Astrocyte (in vitro differentiated cells and primary cell): ENCODE measurements at regions not wholly inside any gene's neighbourhood (a gene's known extent, or its start where the extent isn't known, plus 50 kb on each side); places are given as distances from the start of the nearest gene placed in this dataset.

Experiments used
- CTCF ChIP-seq: IDR thresholded peaks from 2 replicates; pipeline ENCODE4 v1.5.1; 2011; ENCODE audit warnings: low read depth, mild to moderate bottlenecking, inconsistent platforms, low read length, moderate library complexity; ENCODE audit not compliant: insufficient read depth
- EZH2 ChIP-seq: IDR thresholded peaks from 2 replicates; pipeline ENCODE4 v1.6.1; 2012; ENCODE audit warnings: mild to moderate bottlenecking, low read length, inconsistent platforms; ENCODE audit not compliant: insufficient read depth

DNA sequence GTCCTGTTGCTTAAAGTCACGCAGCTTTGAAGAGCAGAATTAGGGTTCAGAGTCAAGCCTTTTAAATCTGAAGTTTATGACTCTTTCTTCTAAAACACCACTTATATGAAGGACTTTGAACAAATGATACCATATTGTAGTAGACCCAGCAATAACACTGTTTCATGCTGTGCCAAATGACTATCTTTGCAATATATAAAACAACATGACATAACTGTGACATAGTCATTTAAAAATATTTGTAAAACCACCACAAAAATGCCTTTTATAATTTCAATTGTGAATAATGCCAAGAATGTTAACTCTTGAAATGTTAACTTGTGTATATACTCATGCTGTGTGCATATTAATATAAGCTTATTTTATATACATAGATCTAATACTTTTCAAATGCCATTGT, 452.1 kb upstream of the NEGR1 start:
- TF ChIP-seq CTCF (no peak), EZH2 (no peak)
